ENCODE measurements at regions not wholly inside any gene's neighbourhood (a gene's known extent, or its start where the extent isn't known, plus 50 kb on each side); places are given as distances from the start of the nearest gene placed in this dataset.

DNA sequence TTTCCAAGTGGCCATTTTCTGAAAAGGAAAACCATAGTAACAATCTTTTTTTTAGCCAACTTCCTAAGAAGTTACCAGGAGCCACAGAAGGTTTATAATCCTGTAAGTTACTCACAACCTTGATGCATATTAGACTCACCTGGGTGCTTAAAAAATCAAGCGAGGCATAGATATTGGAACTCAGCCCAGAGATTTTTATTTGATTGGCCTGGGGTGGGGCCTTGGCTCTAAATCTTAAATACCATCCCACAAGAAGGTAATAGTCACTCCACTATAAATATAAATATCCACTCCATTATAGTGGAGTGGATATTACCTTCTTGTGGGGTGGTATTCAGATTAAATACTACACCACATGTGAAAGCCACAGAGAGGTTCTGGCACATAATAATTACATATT lies 429.6 kb downstream of the RFC3 start:
- no peak for DNase-seq (ENCODE audit: low spot score)

DNA sequence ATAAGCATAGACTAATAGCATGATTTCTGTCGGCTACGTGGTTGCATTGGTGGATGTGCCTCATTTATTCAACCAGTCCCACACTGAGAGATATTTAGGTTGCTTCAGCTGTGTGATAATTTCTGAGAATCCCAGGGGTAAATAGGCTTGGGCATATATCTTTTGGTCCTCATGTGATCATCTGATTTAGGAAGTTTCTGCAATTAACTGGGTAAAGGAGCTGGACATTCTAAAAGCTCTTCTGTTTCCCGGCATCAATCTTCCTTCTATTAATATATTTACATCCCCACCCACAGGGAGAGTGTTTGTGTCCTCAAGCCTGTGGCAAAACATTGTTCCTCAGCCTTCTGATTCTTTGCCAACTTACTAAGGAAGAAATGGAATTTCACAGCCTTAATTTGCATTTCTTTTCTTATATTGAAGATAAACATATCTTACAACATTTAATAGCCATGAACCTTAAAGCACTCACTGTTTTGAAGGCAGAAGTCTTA lies 431.6 kb downstream of the RFC3 start:
- no peak for DNase-seq (ENCODE audit: low spot score)

DNA sequence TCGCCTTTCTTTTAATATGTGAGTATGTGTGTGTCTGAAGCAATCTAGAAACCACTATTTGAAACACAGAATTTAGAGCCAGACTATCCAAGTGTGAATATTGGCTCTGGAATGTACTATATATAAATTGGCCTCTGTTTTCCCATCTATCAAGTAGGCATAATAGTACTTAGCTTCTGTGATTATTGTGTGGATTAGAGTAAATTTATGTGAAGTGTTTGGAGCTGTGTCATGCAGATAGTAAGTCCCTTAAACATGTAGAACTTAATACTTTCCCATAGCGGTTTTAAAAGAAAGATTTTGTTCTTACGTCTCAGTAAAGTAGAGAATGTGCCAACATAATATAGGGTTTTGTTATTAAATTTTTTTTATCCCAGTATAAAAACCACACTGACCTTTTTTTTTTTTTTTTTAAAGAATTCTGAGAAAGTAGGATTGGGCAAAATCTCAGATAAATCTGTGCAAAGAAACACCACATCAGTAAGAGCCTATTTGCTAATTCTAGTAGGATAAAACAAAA lies 432.3 kb downstream of the RFC3 start:
- DNase-seq (ENCODE audit: low spot score), result no peak

DNA sequence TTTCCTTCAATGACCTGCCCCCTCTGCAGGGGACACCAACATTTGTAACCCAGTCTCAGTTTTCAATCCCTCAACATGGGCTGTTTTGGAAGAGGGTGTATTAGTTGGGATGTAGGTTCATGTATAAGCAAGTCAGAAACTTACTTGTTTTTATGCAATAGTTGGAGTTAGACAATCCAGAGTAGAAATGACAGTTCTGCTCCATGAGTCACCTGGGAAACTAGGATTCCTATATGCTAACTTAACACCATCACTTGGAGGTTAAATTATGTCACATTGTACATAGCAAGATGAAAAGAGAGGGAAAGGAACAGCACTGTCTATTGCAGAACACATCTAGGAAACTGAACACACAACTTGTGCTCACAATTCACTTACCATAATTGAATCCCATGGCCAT lies 436.4 kb downstream of the RFC3 start:
- no peak for DNase-seq (ENCODE audit: low spot score)

DNA sequence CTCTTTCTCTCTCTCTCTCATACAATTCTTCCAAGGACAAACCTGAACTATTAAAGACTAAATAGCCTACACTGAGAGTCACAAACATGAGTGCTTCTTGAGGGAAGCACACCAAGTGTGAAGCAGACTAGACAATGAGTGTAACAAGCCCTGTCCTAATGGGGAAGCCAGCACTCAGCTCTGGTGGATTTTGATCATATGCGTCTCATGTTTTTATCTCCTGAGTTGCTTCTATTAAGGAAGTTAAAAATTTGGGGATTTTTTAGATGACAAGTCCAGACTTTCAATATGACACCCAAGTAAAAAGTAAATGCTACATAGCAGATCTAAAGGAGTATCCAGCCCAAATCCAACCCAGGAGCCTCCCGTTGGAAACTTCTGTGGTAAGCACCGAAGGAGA lies 437.8 kb downstream of the RFC3 start:
- no peak for DNase-seq (ENCODE audit: low spot score)

DNA sequence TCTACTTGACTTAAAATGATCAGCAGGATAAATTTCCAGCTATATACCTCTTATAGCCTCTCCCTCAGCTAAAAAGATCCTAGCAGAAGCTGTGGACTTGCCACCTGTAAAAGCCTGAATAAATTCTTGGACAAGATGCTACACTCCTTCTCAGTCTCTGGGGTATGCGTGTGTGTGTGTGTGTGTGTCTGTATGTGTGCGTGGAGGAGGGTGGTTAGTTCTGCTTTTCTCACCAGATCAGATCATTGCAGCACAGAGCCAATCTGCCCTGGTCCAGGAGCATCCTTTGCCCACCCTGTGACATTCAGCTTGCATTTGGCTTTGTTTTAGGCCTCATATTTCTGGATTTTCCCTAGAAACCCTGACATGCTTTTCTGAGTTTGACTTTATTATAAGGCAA lies 438.3 kb downstream of the RFC3 start:
- peak; percentile 12 for DNase-seq (ENCODE audit: low spot score)

DNA sequence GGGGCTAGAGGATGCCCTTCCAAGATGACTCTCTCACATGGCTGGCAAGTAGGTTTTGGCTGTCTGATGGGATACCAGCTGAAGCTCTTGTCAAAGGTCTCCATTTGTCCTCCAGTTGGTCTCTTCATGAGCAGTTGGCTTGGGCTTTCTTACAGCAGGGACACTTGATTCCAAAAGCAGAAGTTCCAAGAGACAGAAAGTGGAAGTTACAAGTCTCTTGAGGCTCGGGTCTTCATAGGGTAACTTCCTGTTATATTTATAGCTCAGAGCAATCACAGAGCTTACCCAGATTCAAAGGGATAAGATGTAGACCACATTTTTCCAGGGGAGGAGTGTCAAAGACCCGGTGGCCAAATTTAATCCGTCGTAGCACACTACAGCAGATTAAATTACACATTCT lies 440.0 kb downstream of the RFC3 start:
- DNase-seq (ENCODE audit: low spot score), result peak; percentile 57

DNA sequence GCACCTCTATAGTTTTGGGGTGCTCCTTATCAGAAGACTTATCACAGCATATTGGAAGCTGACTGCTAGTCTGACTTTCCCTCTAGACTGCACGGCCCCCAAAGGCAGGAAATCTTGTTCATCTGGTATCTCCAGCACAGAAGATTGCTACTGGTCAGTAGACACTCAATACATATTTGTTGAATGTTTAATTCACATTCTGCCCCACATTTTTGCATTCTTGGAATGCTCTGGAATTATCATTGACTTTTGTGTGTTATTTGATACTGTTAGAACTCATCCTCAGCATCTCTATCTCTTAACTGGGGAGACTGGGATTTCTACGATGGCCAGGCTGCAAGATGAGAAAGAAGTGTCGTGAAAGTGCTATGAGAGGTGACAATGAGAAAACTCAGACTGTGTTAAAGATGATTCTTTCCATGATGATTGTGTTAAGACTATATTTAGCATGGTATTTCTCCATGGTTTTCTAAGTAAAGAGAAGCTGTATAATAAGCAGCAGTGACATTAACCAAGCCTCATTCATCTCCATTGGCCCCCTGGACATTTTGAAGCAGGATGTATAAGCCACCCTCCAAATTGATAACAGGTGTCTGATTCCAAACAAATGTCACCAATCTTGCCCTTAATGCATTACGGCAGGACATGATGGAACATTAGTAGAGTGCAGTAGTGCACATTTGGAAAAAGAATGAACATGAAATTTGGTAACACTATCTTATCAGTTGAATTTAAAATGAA lies 440.9 kb downstream of the RFC3 start:
- no peak for DNase-seq (ENCODE audit: low spot score)

DNA sequence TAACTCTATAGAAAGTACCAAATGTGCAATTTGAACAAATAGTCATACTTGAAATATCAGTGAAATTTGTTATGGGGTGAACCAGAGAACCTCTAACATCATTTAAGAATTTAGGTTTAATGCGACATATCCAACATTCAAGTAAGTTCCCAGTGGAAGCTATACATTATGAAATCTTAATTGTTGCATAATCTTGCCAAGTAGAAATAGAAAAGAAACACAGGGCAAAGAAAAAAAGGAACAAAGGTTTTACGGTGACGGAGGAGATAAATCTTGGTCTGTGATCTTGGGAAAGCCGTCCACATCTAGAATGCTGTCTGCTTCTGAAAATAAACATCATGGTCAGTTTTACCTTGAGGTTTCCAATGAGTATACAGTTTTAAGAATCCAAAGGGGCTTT lies 445.7 kb downstream of the RFC3 start:
- DNase-seq (ENCODE audit: low spot score), result no peak

DNA sequence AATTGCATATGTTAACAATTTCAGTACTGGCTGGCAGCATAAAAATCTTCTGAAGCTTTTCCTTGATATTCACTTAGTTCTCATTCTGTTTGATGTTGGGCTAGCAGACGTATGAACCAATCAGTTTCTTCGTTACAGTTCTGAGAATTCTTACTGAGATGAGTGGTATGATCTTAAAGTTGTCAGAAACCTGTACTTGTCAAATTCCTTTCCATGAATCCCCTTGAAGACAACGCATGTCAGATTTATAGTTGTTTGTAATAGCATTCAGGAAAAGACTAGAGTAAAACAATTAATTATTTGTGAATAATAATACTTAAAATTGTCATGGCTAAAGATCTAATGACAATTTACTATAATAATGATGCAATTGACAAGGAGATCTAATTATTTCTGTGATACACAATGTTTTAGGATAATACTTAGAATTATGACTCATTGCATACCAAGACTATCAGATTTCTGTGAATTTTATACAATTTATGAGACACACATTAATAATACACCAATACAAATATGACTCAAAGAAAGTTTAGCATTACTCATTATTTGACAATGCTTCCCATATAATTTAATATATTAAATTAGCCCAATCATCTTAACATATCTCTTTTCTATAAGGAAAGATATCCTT lies 447.2 kb downstream of the RFC3 start:
- DNase-seq (ENCODE audit: low spot score), result no peak

DNA sequence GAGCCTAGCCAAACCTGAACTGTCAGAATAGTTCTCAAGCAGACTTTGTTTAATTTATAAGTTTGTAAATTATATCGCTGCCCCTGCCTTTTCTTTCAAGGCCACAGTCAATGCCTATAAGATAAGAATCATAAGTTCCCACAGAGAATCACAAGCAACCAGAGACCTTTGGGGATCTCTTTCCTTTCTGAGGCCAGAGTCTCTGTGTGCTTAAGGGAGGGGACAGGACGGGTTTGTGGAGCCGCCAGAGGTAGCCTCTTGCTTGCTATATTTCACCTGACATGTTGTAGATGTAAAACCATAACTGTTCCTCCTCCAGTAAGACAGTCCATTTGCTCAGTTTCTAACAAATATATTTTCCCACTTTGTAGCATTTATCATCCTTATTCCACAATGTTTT lies 458.8 kb downstream of the RFC3 start:
- no peak for DNase-seq (ENCODE audit: low spot score)

DNA sequence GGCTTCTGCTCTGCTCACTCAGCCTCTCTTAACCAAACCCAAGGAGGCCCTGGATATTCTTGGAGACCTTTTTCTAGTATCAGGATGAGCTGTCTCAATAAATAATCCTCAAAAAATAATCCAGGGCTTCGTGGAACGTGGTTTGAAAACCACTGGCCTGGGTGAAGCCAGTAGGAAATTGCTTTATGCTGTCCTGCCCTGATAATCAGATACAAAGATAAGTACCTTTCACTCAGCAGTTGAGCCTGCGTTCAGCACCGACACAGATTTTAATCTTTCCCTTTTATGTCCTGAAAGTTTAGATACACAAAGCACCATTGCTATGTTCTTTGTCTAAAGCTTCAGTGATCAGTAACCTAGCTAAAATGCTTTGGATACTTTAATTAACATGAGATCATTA lies 460.0 kb downstream of the RFC3 start:
- no peak for DNase-seq (ENCODE audit: low spot score)

DNA sequence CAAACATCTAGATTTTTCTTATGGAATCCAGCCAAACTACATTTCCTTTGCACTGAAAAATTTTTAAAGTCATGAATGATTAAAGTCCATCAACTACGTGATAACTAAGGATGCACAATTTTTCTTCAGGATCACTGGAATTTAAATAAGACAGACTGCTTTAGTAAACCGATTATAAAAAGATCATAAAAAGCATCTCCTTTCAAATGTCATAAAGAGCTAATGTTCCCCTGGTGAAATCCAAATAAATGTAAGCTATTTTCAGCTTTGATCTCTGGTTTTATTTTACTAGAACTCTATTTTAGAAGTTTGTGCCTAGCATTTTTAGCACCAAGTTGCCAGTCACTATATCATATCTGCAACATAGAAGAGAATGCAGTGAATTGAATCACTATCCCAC lies 460.8 kb downstream of the RFC3 start:
- no peak for DNase-seq (ENCODE audit: low spot score)

DNA sequence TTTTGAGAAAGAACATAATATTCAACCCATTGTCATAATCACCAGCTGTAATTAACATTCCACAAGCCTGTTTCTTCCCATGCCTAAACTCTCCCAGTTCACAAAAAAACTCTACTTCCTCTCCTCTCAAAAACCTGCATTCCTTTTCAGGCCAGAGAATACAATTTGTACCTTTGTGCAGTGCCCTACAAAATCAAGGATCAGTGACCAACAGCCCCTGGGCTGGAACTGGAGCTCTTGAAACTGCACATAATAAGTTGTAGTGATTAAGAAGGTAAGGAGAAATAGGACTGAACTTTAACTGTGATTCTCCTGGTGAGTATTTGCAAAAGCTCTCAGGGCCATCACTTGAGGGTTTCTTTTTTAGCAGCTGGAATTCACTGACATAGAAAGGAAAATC lies 472.7 kb downstream of the RFC3 start:
- no peak for DNase-seq (ENCODE audit: low spot score)

DNA sequence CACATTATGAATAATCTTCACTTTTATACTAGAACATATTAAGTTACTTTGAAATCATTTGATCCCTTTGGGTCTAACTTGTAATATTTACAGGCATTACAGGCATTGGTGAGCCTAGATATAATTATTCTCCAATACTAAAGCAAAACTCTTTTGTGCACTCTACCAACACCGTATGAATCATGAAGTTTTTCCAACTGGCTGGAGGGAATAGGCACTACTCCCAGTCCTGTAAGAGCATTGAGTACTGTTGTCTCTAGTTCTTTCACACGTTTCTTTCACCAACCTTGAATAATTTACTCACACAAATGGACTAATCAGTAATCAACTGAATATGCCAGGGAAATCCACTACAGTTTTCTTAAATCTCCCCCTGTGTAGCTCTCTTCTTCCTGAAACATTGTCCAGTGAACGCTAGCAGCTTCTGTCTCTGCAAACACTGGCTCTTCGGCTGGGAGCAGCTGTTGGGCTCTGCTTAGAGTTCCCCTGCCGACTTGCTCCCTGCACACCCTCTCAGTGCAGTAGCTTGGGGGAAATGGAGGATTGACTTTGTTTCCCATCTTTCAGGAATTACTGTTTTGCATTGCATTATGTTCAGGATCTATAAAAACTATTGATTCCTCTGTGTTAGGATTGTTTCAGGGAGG lies 476.7 kb downstream of the RFC3 start:
- no peak for DNase-seq (ENCODE audit: low spot score)

DNA sequence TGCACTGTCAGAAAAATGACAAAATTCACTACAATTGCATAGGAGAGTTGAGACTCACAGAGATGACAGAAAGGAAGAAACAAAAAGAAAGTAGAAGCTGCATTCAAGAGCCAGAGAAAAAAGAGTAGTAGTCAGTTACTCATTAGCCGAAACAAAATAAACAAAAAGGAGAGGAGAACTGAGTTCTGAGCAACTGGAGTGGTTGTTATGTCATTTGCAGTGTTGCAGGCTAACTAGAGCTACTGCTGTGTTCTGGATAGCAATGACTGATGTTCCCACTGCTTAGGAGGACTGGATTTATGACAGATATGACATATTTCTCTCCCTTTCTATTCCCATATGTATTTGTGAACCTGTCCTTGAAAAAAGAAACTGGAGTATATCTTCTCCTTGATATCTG lies 482.6 kb downstream of the RFC3 start:
- peak; percentile 7 for DNase-seq (ENCODE audit: low spot score)

DNA sequence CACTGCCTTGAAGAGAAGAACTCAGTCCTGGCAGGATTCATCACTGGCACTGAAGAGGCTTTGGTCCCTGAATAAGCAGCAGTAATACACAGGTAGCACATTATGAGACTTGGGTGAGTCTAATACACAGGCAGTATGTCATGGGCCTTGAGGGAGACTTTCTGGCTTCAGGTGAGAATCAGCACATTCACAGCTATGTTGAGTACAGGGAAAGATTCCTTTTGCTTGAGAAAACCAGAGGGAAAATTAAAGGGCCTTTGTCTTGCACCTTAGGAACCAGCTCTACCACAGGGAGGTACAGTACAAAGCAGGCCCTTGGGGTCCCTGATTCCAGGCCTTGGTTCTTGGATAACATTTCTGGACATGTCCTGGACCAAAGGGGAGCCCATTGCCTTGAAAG lies 484.6 kb downstream of the RFC3 start:
- no peak for DNase-seq (ENCODE audit: low spot score)

DNA sequence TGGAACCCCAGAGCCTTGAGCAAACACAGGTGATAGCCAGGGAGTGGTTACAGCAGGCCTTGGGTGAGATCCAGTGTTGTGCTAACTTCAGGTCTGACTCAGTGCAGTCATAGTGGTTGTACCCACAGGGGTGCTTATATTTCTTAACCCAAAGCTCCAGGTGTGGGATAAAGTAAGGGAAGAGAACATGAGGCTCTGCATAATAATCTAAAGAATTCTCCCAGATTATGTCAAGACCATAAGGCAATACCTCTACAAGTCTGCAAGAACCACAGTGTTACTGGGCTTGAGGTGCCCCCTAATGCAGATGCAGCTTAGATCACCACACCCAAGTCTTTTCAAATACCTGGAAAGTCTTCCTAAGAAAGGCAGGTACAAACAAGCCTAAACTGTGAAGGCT lies 485.4 kb downstream of the RFC3 start:
- DNase-seq (ENCODE audit: low spot score), result no peak

DNA sequence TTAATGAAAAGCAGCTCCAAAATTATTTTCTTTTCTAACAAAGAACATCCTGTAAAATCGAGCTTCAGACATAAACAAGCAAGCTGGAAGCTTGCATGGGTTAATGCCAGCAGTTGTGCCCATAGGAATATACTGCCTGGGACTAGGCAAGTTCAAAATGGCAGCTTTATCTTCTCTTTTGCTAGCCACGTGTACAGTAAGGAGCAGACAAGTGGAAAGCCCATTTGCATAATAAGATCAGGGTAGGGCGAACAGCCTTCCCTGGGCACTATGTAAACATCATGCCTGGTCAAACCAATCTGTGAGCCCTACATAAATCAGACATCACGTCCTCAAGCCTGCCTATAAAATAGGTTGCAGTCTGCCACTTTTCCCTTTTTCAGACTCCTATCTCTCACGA lies 489.7 kb downstream of the RFC3 start:
- DNase-seq (ENCODE audit: low spot score), result no peak

DNA sequence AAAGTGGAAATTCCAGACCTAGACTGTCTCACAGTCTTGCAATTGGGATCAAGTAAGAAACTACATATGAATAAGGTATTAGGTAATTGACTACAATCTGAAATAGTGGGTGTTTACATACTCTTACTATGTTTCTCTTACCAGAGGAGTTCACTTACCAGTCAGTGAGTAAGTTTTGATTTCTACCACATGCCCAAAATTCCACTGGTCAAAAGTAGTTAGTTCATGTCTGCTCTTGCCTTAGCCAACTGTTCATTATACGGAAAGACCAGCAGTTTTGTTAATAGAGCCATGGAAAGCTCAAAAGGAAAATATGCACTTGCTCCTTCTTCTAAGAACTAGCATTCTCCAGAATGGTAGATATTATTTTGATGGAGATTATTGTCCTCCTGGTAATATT lies 490.8 kb downstream of the RFC3 start:
- DNase-seq (ENCODE audit: low spot score), result no peak

DNA sequence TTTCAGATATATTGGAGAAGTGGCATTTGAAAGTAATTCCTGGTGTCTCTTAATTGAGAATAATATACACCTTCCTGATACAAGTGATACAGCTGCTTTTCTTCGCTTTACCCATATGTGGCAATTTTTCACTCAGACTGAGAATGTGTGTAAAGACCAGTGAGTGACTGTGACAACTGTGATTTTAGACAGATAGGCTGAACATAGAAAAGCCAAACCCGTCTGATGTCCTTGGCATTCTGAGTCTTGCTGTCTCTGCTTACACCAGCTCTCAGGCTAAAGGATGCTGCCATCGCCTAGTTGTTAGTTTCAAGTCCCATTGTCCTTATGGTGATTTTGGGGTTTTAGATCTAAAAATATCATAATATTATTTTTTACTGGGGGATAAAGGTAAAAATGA lies 492.6 kb downstream of the RFC3 start:
- no peak for DNase-seq (ENCODE audit: low spot score)

DNA sequence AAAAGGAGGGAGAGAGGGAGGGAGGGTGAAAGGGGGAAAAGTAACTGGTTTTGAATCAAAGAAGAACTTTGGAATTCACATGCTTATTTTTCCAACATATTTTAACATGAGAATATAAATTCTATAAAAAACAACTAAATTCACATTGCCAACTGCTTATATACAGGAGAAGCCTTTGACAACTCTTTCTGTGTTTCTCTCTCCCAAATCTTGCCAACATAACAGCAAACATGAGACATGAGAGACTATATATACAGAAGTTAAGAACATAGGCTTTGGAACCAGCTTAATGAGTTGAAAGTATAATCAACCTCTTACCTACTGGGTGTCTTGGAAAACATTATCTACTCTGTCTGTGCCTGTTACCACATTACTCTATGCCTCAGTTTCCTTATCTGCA lies 493.3 kb downstream of the RFC3 start:
- no peak for DNase-seq (ENCODE audit: low spot score)

DNA sequence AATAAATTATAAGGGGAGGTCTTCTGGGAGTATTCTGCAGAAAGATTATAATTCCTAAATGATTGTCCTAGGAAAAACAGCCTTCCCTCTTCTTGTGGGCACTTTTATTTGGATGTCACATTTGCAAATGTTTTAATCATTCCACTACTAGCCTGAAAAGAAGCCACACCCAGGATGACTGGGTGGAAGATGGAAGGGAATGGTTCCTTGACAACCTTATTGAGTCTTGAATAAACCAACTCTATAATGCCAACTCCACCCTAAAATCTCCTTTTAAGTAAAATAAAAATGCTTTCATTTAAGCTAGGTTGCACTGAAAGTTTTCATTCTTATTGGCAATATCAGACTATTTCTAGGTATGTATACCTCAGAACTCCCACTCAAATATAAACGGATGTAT lies 494.6 kb downstream of the RFC3 start:
- no peak for DNase-seq (ENCODE audit: low spot score)

Measured in globus pallidus (tissue), 1 donor.